OCI-LY1 (cell line): ENCODE measurements at regions not wholly inside any gene's neighbourhood (a gene's known extent, or its start where the extent isn't known, plus 50 kb on each side); places are given as distances from the start of the nearest gene placed in this dataset.

Experiments
- H2AFZ ChIP-seq: fragments of 200-600 bp; sonication (generic), shearing (Covaris generic); 2 replicates; pipeline ENCODE4 v1.6.0; 2014; ENCODE audit warnings: antibody characterized with exemption, mild to moderate bottlenecking, low read length
- H3F3A ChIP-seq: fragments of 200-600 bp; sonication (generic), shearing (Covaris generic); 2 replicates; pipeline ENCODE4 v1.6.0; 2014; ENCODE audit warnings: mild to moderate bottlenecking, antibody characterized with exemption, low read length, moderate library complexity; ENCODE audit not compliant: insufficient read depth
- H3K27ac ChIP-seq: fragments of 200-600 bp; sonication (generic); 2 replicates; pipeline ENCODE4 v1.5.1; 2014; ENCODE audit warnings: low read length, mixed run types, mild to moderate bottlenecking, low read depth; ENCODE audit not compliant: poor library complexity, severe bottlenecking
- H3K27me3 ChIP-seq: fragments of 200-600 bp; sonication (generic); 2 replicates; pipeline ENCODE4 v1.6.0; 2014; ENCODE audit warnings: antibody characterized with exemption, mild to moderate bottlenecking, low read length, moderate library complexity; ENCODE audit not compliant: insufficient read depth
- H3K36me3 ChIP-seq: fragments of 200-600 bp; sonication (generic); 2 replicates; pipeline ENCODE4 v1.6.1; 2014; ENCODE audit warnings: mild to moderate bottlenecking, antibody characterized with exemption, low read length, moderate library complexity, mixed read lengths; ENCODE audit not compliant: insufficient read depth
- H3K4me1 ChIP-seq: fragments of 200-600 bp; sonication (generic); 2 replicates; pipeline ENCODE4 v1.5.1; 2014; ENCODE audit warnings: mild to moderate bottlenecking, low read length, moderate library complexity; ENCODE audit not compliant: insufficient read depth, severe bottlenecking
- H3K4me2 ChIP-seq: fragments of 200-600 bp; sonication (generic), shearing (Covaris generic); 2 replicates; pipeline ENCODE4 v1.6.1; 2014; ENCODE audit warnings: low read length
- H3K4me3 ChIP-seq: fragments of 200-600 bp; sonication (generic); 2 replicates; pipeline ENCODE4 v1.5.1; 2014; ENCODE audit warnings: low read length, low read depth, mild to moderate bottlenecking, mixed read lengths; ENCODE audit not compliant: poor library complexity, severe bottlenecking
- H3K79me2 ChIP-seq: fragments of 200-600 bp; shearing (Covaris generic); 2 replicates; pipeline ENCODE4 v1.6.1; 2016; ENCODE audit warnings: mixed run types, low read length, mixed read lengths; ENCODE audit not compliant: insufficient read depth
- H3K9ac ChIP-seq: fragments of 200-600 bp; sonication (generic), shearing (Covaris generic); 2 replicates; pipeline ENCODE4 v1.6.1; 2014; ENCODE audit warnings: mild to moderate bottlenecking, low read length, mixed read lengths
- H3K9me2 ChIP-seq: fragments of 200-600 bp; sonication (generic), shearing (Covaris generic); 2 replicates; pipeline ENCODE4 v1.6.1; 2014; ENCODE audit warnings: low read depth, mild to moderate bottlenecking, low read length, mixed read lengths
- H3K9me3 ChIP-seq: fragments of 200-600 bp; shearing (Covaris generic); 2 replicates; pipeline ENCODE4 v1.6.1; 2014; ENCODE audit warnings: low read length, mixed read lengths
- H4K20me1 ChIP-seq: fragments of 200-600 bp; sonication (generic), shearing (Covaris generic); 2 replicates; pipeline ENCODE4 v1.6.0; 2016; ENCODE audit warnings: mild to moderate bottlenecking, low read length; ENCODE audit not compliant: insufficient read depth
- EZH2 ChIP-seq: fragments of 200-600 bp; sonication (generic), shearing (Covaris generic); IDR thresholded peaks from 2 replicates; pipeline ENCODE4 v1.8.0; 2017; ENCODE audit warnings: borderline replicate concordance, mixed run types, mild to moderate bottlenecking, antibody characterized with exemption, low read length, moderate library complexity, mixed read lengths
- TF ChIP-seq, protein P1 (sequence below): fragments of 200-600 bp; sonication (generic), shearing (Covaris generic); IDR thresholded peaks from 2 replicates; pipeline ENCODE4 v1.5.1; 2017; ENCODE audit warnings: mild to moderate bottlenecking, antibody characterized with exemption, low read length, moderate library complexity, mixed read lengths

DNA sequence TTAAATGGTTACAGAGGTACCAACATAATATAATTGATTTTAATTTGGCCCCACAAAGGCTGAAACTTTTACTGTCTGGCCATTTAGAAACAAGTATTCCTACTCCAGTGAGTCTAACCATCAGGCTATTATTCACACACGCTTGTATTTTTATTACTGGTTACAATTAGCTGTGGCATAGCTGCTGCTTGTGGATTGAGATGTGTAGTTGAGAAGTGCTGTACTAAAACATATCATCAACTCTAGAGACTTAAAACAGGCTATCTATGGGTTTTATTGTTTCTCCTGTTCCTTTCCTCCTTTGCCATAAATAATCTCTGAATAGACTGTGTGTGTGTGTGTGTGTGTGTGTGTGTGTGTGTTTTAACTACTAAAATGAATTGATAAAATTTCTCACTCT lies 530.2 kb downstream of the CCDC85A start:
- H3K9me3 ChIP-seq, result no peaks in the 10 kb centered on the region
- H3K4me2 ChIP-seq, result no peak overlapping the region

DNA sequence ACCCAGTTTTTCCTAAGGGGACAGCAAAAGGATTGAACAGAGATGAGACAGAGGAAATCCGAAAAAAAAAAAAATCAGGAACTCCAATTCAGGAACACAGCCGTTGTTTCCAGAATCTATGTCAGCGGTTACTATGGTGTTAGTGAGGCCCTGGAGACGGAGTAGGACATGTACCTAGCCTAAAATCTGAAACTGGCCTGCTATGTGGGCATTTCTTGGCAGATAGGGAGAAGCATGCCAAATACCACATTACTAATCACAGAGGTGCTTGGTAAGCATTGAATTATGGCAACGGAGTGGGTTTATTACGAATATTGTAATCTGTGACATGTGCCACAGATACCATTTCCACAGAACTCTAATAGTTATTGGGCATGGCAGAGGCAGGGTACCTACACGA lies 530.6 kb downstream of the CCDC85A start:
- no peak overlapping the region for H2AFZ ChIP-seq
- no peaks in the 10 kb centered on the region for H3K9me2 ChIP-seq
- H3K4me2 ChIP-seq, result no peak overlapping the region
- H3K27me3 ChIP-seq, result no peaks in the 10 kb centered on the region
- H3K9me3 ChIP-seq, result no peaks in the 10 kb centered on the region
- H3K4me1 ChIP-seq, result no peaks in the 10 kb centered on the region
- H3K36me3 ChIP-seq, result no peaks in the 10 kb centered on the region
- TF ChIP-seq EZH2, result no peak
- TF ChIP-seq, protein P1, sequence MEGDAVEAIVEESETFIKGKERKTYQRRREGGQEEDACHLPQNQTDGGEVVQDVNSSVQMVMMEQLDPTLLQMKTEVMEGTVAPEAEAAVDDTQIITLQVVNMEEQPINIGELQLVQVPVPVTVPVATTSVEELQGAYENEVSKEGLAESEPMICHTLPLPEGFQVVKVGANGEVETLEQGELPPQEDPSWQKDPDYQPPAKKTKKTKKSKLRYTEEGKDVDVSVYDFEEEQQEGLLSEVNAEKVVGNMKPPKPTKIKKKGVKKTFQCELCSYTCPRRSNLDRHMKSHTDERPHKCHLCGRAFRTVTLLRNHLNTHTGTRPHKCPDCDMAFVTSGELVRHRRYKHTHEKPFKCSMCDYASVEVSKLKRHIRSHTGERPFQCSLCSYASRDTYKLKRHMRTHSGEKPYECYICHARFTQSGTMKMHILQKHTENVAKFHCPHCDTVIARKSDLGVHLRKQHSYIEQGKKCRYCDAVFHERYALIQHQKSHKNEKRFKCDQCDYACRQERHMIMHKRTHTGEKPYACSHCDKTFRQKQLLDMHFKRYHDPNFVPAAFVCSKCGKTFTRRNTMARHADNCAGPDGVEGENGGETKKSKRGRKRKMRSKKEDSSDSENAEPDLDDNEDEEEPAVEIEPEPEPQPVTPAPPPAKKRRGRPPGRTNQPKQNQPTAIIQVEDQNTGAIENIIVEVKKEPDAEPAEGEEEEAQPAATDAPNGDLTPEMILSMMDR, result no peak
- no peaks in the 10 kb centered on the region for H4K20me1 ChIP-seq
- no peak overlapping the region for H3K27ac ChIP-seq
- no peak overlapping the region for H3K9ac ChIP-seq
- H3K79me2 ChIP-seq, result no peaks in the 10 kb centered on the region
- H3K4me3 ChIP-seq, result no peak overlapping the region
- no peaks in the 10 kb centered on the region for H3F3A ChIP-seq

More for the DNA sequence above, 530.2 kb downstream of the CCDC85A start:
- H4K20me1 ChIP-seq, result no peaks in the 10 kb centered on the region
- no peak overlapping the region for H3K27ac ChIP-seq
- no peaks in the 10 kb centered on the region for H3K9me2 ChIP-seq
- no peaks in the 10 kb centered on the region for H3F3A ChIP-seq
- no peaks in the 10 kb centered on the region for H3K36me3 ChIP-seq
- no peak overlapping the region for H2AFZ ChIP-seq
- H3K79me2 ChIP-seq, result no peaks in the 10 kb centered on the region
- H3K4me3 ChIP-seq, result no peak overlapping the region
- TF ChIP-seq, protein P1, result no peak
- TF ChIP-seq EZH2, result no peak
- no peaks in the 10 kb centered on the region for H3K27me3 ChIP-seq
- H3K4me1 ChIP-seq, result no peaks in the 10 kb centered on the region
- no peak overlapping the region for H3K9ac ChIP-seq

DNA sequence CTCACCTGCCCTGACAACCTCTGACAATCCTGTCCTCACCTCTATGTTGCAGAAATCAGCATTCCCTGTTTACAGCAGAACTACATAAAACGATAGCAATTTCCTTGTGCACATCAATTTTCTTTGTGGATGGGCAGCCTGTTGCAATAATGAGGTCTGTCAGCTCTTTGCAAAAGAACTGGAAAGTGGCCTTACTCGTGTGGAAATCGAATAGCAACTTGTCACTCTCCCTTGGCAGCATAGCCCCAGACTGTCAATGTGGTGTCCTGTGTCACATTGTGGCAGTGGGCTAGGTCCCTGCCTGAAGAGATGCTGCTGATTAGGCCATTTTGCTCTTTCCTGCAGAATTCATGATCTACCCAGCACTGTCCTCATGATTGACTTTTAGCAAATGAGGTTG lies 531.9 kb downstream of the CCDC85A start:
- H3K27ac ChIP-seq, result no peak overlapping the region
- no peaks in the 10 kb centered on the region for H4K20me1 ChIP-seq
- no peaks in the 10 kb centered on the region for H3K9me3 ChIP-seq
- H3K4me3 ChIP-seq, result no peak overlapping the region
- no peaks in the 10 kb centered on the region for H3K9me2 ChIP-seq
- no peaks in the 10 kb centered on the region for H3K27me3 ChIP-seq
- no peaks in the 10 kb centered on the region for H3K4me1 ChIP-seq
- no peak overlapping the region for H3K9ac ChIP-seq
- no peaks in the 10 kb centered on the region for H3K79me2 ChIP-seq
- H3K4me2 ChIP-seq, result no peak overlapping the region
- H3F3A ChIP-seq, result no peaks in the 10 kb centered on the region
- H3K36me3 ChIP-seq, result no peaks in the 10 kb centered on the region
- TF ChIP-seq, protein P1, result no peak
- no peak for TF ChIP-seq EZH2
- H2AFZ ChIP-seq, result no peak overlapping the region
